WTC11 (cell line): ENCODE measurements at regions not wholly inside any gene's neighbourhood (a gene's known extent, or its start where the extent isn't known, plus 50 kb on each side); places are given as distances from the start of the nearest gene placed in this dataset.

Experiments used
- ATAC-seq: fragments of 200-7000 bp; cut with Tn5 transposase; 2 replicates; pipeline ENCODE4 v1.10.0; 2021; ENCODE audit warnings: mild to moderate bottlenecking, moderate library complexity
- CTCF ChIA-PET: fragments of 300-600 bp; sonication (Branson Sonifier 250); formaldehyde crosslinking; loops from one replicate; lab custom pipeline; 2021; ENCODE audit warnings: antibody characterized with exemption; lab: Charles Lee
- POLR2A ChIA-PET: fragments of 350-600 bp; sonication (Branson Sonifier 250); formaldehyde crosslinking; loops from one replicate; lab custom pipeline; 2021; ENCODE audit warnings: antibody characterized with exemption; lab: Charles Lee
- DNase-seq: peaks from one replicate; pipeline ENCODE4 v3.0.0; 2021; ENCODE audit warnings: low spot score
- H3K27ac Mint-ChIP-seq: 2 replicates; pipeline ENCODE4 v1.8.0; 2021; ENCODE audit warnings: mixed read lengths
- H3K27me3 Mint-ChIP-seq: 2 replicates; pipeline ENCODE4 v1.8.0; 2021; ENCODE audit warnings: low read depth, mild to moderate bottlenecking, moderate library complexity, mixed read lengths
- H3K36me3 Mint-ChIP-seq: 2 replicates; pipeline ENCODE4 v1.8.0; 2021; ENCODE audit warnings: mixed read lengths
- H3K4me1 Mint-ChIP-seq: 2 replicates; pipeline ENCODE4 v1.8.0; 2022; ENCODE audit warnings: mixed read lengths
- H3K4me3 Mint-ChIP-seq: 2 replicates; pipeline ENCODE4 v1.8.0; 2021; ENCODE audit warnings: mild to moderate bottlenecking, moderate library complexity, mixed read lengths
- H3K9me3 Mint-ChIP-seq: 2 replicates; pipeline ENCODE4 v1.8.0; 2021; ENCODE audit warnings: mixed read lengths
- CBFB ChIP-seq: sonication (generic); formaldehyde crosslinking; IDR thresholded peaks from 2 replicates; pipeline ENCODE4 v1.8.1; 2022; ENCODE audit warnings: mild to moderate bottlenecking, low read depth, missing genetic modification reagents
- CTCF ChIP-seq: fragments of 200-600 bp; IDR thresholded peaks from 2 replicates; pipeline ENCODE4 v1.8.0; 2022; ENCODE audit warnings: antibody characterized with exemption
- ELF4 ChIP-seq: sonication (generic); formaldehyde crosslinking; IDR thresholded peaks from 2 replicates; pipeline ENCODE4 v1.8.1; 2022; ENCODE audit warnings: low read depth, mild to moderate bottlenecking, moderate library complexity, missing genetic modification reagents
- JAZF1 ChIP-seq: fragments of 250-450 bp; sonication (Bioruptor Pico); IDR thresholded peaks from 2 replicates; pipeline ENCODE4 v1.9.0; 2021; ENCODE audit warnings: moderate library complexity, mild to moderate bottlenecking, inconsistent platforms
- JUN ChIP-seq: sonication (generic); formaldehyde crosslinking; IDR thresholded peaks from 2 replicates; pipeline ENCODE4 v1.8.0; 2023; ENCODE audit warnings: mild to moderate bottlenecking, missing genetic modification reagents
- KAT7 ChIP-seq: sonication (generic); formaldehyde crosslinking; IDR thresholded peaks from 2 replicates; pipeline ENCODE4 v1.8.1; 2023; ENCODE audit warnings: missing genetic modification reagents, mild to moderate bottlenecking, borderline replicate concordance
- MYBL2 ChIP-seq: sonication (generic); formaldehyde crosslinking; IDR thresholded peaks from 2 replicates; pipeline ENCODE4 v1.8.1; 2023; ENCODE audit warnings: mild to moderate bottlenecking, moderate library complexity, missing genetic modification reagents
- NR2C2 ChIP-seq: sonication (generic); formaldehyde crosslinking; IDR thresholded peaks from 2 replicates; pipeline ENCODE4 v1.8.0; 2022; ENCODE audit warnings: mild to moderate bottlenecking, missing genetic modification reagents
- NR3C1 ChIP-seq: sonication (generic); formaldehyde crosslinking; conservative IDR thresholded peaks from 2 replicates; pipeline ENCODE4 v1.8.1; 2023; ENCODE audit warnings: low read depth, mild to moderate bottlenecking, missing genetic modification reagents
- OVOL2 ChIP-seq: fragments of 250-450 bp; sonication (Bioruptor Pico); IDR thresholded peaks from 2 replicates; pipeline ENCODE4 v1.9.0; 2021; ENCODE audit warnings: mild to moderate bottlenecking, borderline replicate concordance
- TEAD1 ChIP-seq: sonication (generic); formaldehyde crosslinking; IDR thresholded peaks from 2 replicates; pipeline ENCODE4 v1.8.0; 2022; ENCODE audit warnings: mild to moderate bottlenecking, missing genetic modification reagents
- TEAD4 ChIP-seq: sonication (generic); formaldehyde crosslinking; IDR thresholded peaks from 2 replicates; pipeline ENCODE4 v1.8.0; 2022; ENCODE audit warnings: mild to moderate bottlenecking, missing genetic modification reagents
- TP53 ChIP-seq: sonication (generic); formaldehyde crosslinking; IDR thresholded peaks from 2 replicates; pipeline ENCODE4 v1.8.1; 2023; ENCODE audit warnings: mild to moderate bottlenecking, missing genetic modification reagents
- ZMAT4 ChIP-seq: fragments of 250-450 bp; sonication (Bioruptor Pico); IDR thresholded peaks from 2 replicates; pipeline ENCODE4 v1.9.0; 2021; ENCODE audit warnings: mild to moderate bottlenecking
- ZNF317 ChIP-seq: sonication (generic); formaldehyde crosslinking; IDR thresholded peaks from 2 replicates; pipeline ENCODE4 v1.8.1; 2023; ENCODE audit warnings: low read depth, mild to moderate bottlenecking, moderate library complexity, missing genetic modification reagents, borderline replicate concordance
- TF ChIP-seq, protein P1 (sequence below): sonication (generic); formaldehyde crosslinking; IDR thresholded peaks from 2 replicates; pipeline ENCODE4 v1.8.0; 2022; ENCODE audit warnings: mild to moderate bottlenecking, missing genetic modification reagents
- TF ChIP-seq, protein P2 (sequence below): fragments of 250-450 bp; sonication (Bioruptor Pico); IDR thresholded peaks from 2 replicates; pipeline ENCODE4 v1.9.0; 2021; ENCODE audit warnings: mild to moderate bottlenecking, borderline replicate concordance
- TF ChIP-seq, protein P3 (sequence below): sonication (generic); formaldehyde crosslinking; IDR thresholded peaks from 2 replicates; pipeline ENCODE4 v1.8.1; 2022; ENCODE audit warnings: low read depth, mild to moderate bottlenecking, moderate library complexity, missing genetic modification reagents, borderline replicate concordance

GRCh38 chr6:16965689-16966088 lies 136.2 kb upstream of the STMND1 start:
- Mint-ChIP-seq H3K27me3 (no peaks in the 10 kb centered on the region), H3K9me3 (no peaks in the 10 kb centered on the region)
- no peak for TF ChIP-seq NR3C1 (CRISPR knock-in tag)
- TF ChIP-seq MYBL2 (CRISPR knock-in tag) = no peak

GRCh38 chr6:16964553-16965499 lies 137.0 kb upstream of the STMND1 start:
- Mint-ChIP-seq H3K4me3 (peak overlapping the region; percentile 4; the same call in 1 of the 2 replicates), H3K27me3 (no peaks in the 10 kb centered on the region), H3K9me3 (no peaks in the 10 kb centered on the region), H3K4me1 (peaks cover 9% of the 10 kb centered on the region), H3K36me3 (no peaks in the 10 kb centered on the region), H3K27ac (no peak overlapping the region)
- POLR2A ChIA-PET = interaction anchor here (0.5 kb wide), 1 partner anchor 189 kb away, joined by 3 read pairs; no protein-coding TSS in a partner anchor
- ATAC-seq (peak; percentile 99), DNase-seq (peak; percentile 85)
- TF ChIP-seq CTCF (peak; percentile 82), ELF4 (CRISPR knock-in tag) (no peak)
- CTCF ChIA-PET = interaction anchor here (0.6 to 2.7 kb wide), 30 partner anchors 8 to 725 kb away, joined by 3 to 18 read pairs (median 4); no protein-coding TSS in a partner anchor

More at GRCh38 chr6:16965689-16966088, 136.2 kb upstream of the STMND1 start:
- H3K27ac Mint-ChIP-seq = no peak overlapping the region
- ChIA-PET POLR2A (no interaction called here), CTCF (interaction anchor here (0.7 to 2.7 kb wide), 20 partner anchors 7 to 455 kb away, joined by 3 to 18 read pairs (median 4); no protein-coding TSS in a partner anchor)
- no peaks in the 10 kb centered on the region for H3K36me3 Mint-ChIP-seq
- DNase-seq (no peak), ATAC-seq (no peak)
- peaks cover 9% of the 10 kb centered on the region for H3K4me1 Mint-ChIP-seq
- no peak overlapping the region for H3K4me3 Mint-ChIP-seq

- CTCF ChIA-PET = no interaction called here
- no peaks in the 10 kb centered on the region for H3K9me3 Mint-ChIP-seq
- H3K4me1 Mint-ChIP-seq = peaks cover 9% of the 10 kb centered on the region
- no peak overlapping the region for H3K4me3 Mint-ChIP-seq
- DNase-seq = no peak
- no peaks in the 10 kb centered on the region for H3K27me3 Mint-ChIP-seq
- no peaks in the 10 kb centered on the region for H3K36me3 Mint-ChIP-seq
- H3K27ac Mint-ChIP-seq = no peak overlapping the region
- POLR2A ChIA-PET = no interaction called here
- no peak for TF ChIP-seq KAT7
- ATAC-seq = no peak
These were observed 140.3 kb upstream of the STMND1 start for GRCh38 chr6:16961577-16961976.

GRCh38 chr6:16959789-16960188 lies 142.1 kb upstream of the STMND1 start:
- no peak for DNase-seq
- Mint-ChIP-seq H3K9me3 (no peaks in the 10 kb centered on the region), H3K4me1 (peaks cover 11% of the 10 kb centered on the region), H3K36me3 (no peaks in the 10 kb centered on the region), H3K27ac (no peak overlapping the region), H3K27me3 (no peaks in the 10 kb centered on the region), H3K4me3 (no peak overlapping the region)
- CTCF ChIA-PET = no interaction called here
- POLR2A ChIA-PET = no interaction called here
- no peak for ATAC-seq
- TF ChIP-seq, protein P1, sequence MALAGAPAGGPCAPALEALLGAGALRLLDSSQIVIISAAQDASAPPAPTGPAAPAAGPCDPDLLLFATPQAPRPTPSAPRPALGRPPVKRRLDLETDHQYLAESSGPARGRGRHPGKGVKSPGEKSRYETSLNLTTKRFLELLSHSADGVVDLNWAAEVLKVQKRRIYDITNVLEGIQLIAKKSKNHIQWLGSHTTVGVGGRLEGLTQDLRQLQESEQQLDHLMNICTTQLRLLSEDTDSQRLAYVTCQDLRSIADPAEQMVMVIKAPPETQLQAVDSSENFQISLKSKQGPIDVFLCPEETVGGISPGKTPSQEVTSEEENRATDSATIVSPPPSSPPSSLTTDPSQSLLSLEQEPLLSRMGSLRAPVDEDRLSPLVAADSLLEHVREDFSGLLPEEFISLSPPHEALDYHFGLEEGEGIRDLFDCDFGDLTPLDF (CRISPR knock-in tag) = no peak
- TF ChIP-seq CBFB (CRISPR knock-in tag) = no peak
- TF ChIP-seq, protein P2, sequence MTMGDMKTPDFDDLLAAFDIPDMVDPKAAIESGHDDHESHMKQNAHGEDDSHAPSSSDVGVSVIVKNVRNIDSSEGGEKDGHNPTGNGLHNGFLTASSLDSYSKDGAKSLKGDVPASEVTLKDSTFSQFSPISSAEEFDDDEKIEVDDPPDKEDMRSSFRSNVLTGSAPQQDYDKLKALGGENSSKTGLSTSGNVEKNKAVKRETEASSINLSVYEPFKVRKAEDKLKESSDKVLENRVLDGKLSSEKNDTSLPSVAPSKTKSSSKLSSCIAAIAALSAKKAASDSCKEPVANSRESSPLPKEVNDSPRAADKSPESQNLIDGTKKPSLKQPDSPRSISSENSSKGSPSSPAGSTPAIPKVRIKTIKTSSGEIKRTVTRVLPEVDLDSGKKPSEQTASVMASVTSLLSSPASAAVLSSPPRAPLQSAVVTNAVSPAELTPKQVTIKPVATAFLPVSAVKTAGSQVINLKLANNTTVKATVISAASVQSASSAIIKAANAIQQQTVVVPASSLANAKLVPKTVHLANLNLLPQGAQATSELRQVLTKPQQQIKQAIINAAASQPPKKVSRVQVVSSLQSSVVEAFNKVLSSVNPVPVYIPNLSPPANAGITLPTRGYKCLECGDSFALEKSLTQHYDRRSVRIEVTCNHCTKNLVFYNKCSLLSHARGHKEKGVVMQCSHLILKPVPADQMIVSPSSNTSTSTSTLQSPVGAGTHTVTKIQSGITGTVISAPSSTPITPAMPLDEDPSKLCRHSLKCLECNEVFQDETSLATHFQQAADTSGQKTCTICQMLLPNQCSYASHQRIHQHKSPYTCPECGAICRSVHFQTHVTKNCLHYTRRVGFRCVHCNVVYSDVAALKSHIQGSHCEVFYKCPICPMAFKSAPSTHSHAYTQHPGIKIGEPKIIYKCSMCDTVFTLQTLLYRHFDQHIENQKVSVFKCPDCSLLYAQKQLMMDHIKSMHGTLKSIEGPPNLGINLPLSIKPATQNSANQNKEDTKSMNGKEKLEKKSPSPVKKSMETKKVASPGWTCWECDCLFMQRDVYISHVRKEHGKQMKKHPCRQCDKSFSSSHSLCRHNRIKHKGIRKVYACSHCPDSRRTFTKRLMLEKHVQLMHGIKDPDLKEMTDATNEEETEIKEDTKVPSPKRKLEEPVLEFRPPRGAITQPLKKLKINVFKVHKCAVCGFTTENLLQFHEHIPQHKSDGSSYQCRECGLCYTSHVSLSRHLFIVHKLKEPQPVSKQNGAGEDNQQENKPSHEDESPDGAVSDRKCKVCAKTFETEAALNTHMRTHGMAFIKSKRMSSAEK (CRISPR knock-in tag) = no peak
- TF ChIP-seq, protein P3, sequence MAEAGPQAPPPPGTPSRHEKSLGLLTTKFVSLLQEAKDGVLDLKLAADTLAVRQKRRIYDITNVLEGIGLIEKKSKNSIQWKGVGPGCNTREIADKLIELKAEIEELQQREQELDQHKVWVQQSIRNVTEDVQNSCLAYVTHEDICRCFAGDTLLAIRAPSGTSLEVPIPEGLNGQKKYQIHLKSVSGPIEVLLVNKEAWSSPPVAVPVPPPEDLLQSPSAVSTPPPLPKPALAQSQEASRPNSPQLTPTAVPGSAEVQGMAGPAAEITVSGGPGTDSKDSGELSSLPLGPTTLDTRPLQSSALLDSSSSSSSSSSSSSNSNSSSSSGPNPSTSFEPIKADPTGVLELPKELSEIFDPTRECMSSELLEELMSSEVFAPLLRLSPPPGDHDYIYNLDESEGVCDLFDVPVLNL = no peak
- no peak for TF ChIP-seq TEAD4 (CRISPR knock-in tag)
- TF ChIP-seq NR2C2 (CRISPR knock-in tag) = no peak
- no peak for TF ChIP-seq ZNF317 (CRISPR knock-in tag)
- no peak for TF ChIP-seq TP53 (CRISPR knock-in tag)
- no peak for TF ChIP-seq JAZF1 (CRISPR knock-in tag)
- no peak for TF ChIP-seq OVOL2
- TF ChIP-seq ZMAT4 (CRISPR knock-in tag) = no peak
- TF ChIP-seq JUN (CRISPR knock-in tag) = no peak
- TF ChIP-seq TEAD1 (CRISPR knock-in tag) = no peak
